ENCODE measurements at regions not wholly inside any gene's neighbourhood (a gene's known extent, or its start where the extent isn't known, plus 50 kb on each side); places are given as distances from the start of the nearest gene placed in this dataset.

DNA sequence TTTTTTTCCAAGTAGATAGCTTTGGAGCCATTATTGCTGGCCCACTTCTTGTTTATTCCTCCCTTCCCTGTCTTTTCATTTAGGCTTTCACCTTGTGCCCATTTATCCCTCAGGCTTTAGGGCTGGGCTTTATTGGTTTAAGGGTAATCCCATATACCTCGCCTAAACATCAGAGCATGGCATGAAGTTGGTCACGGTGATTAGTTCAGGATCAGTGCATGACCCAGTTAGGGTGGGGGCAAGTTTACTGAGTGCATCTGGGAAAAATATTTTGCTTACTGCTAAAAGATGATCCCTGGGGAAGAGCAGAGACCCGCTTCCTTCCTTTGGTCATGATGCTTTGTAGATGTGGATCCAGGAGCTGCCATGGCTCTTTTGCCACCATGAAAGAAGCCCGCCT, 153.3 kb upstream of the NECTIN1 start:
- Mint-ChIP-seq H3K4me3 (ENCODE audit: low read depth) (no peak overlapping the region), H3K9me3 (ENCODE audit: low read depth) (no peaks in the 10 kb centered on the region), H3K36me3 (ENCODE audit: insufficient read depth) (no peaks in the 10 kb centered on the region), H3K27ac (no peak overlapping the region), H3K4me1 (ENCODE audit: low read depth) (peaks cover 19% of the 10 kb centered on the region), H3K27me3 (peaks cover 14% of the 10 kb centered on the region)
- DNase-seq (ENCODE audit: low spot score, unreplicated experiment): no peak
- TF ChIP-seq, protein P1, sequence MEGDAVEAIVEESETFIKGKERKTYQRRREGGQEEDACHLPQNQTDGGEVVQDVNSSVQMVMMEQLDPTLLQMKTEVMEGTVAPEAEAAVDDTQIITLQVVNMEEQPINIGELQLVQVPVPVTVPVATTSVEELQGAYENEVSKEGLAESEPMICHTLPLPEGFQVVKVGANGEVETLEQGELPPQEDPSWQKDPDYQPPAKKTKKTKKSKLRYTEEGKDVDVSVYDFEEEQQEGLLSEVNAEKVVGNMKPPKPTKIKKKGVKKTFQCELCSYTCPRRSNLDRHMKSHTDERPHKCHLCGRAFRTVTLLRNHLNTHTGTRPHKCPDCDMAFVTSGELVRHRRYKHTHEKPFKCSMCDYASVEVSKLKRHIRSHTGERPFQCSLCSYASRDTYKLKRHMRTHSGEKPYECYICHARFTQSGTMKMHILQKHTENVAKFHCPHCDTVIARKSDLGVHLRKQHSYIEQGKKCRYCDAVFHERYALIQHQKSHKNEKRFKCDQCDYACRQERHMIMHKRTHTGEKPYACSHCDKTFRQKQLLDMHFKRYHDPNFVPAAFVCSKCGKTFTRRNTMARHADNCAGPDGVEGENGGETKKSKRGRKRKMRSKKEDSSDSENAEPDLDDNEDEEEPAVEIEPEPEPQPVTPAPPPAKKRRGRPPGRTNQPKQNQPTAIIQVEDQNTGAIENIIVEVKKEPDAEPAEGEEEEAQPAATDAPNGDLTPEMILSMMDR (IDR thresholded peaks at IDR 0.05; ENCODE audit: unreplicated experiment): no peak

DNA sequence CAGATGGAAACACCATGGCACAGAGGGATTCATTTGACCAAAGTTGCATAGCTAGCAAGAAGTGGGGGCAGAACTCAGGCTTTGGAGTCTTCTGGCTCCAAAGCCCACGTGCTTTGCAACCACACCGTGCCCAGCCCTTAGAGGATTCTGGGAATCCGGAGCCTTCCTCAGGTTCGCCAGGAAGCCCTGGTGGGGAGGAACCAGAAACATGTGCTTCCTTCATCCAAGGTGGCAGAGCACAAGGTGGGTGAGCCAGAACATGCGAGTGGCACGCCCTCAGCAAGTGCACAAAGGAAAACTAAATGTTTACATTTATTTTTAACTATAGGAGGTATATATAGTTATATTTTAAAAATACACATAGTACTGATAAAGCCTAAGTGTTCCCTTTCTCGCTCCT, 151.9 kb upstream of the NECTIN1 start:
- Mint-ChIP-seq H3K36me3 (ENCODE audit: insufficient read depth) (no peaks in the 10 kb centered on the region), H3K27me3 (peaks cover 13% of the 10 kb centered on the region), H3K4me3 (ENCODE audit: low read depth) (no peak overlapping the region), H3K9me3 (ENCODE audit: low read depth) (no peaks in the 10 kb centered on the region), H3K27ac (no peak overlapping the region), H3K4me1 (ENCODE audit: low read depth) (peaks cover 19% of the 10 kb centered on the region)
- TF ChIP-seq, protein P1 (IDR thresholded peaks at IDR 0.05; ENCODE audit: unreplicated experiment): no peak
- no peak for DNase-seq (ENCODE audit: low spot score, unreplicated experiment)

DNA sequence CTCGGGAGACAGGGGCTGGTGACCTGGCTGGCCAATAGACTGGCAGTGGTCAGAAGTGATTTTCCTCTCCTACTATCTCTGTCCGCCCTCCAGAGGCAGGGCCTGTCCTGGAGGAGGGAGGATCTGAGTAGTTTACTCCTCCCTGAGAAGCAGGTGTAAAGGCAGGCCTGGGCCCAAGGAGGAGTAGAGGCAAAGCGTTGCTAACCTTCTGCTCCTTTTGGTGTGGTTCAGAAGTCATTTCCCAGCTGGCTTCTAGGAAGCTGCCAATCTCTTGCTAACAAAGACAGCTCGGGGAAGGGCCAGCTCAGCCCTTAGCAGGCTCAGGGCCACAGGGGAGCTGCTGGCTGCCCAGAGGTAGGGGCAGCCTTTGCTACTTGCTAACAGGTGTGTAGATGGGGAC, 151.1 kb upstream of the NECTIN1 start:
- H3K27me3 Mint-ChIP-seq: peaks cover 11% of the 10 kb centered on the region
- H3K27ac Mint-ChIP-seq: peak overlapping the region; percentile 84
- H3K36me3 Mint-ChIP-seq (ENCODE audit: insufficient read depth): no peaks in the 10 kb centered on the region
- TF ChIP-seq, protein P1 (IDR thresholded peaks at IDR 0.05; ENCODE audit: unreplicated experiment): no peak
- no peak overlapping the region for H3K4me3 Mint-ChIP-seq (ENCODE audit: low read depth)
- peaks cover 20% of the 10 kb centered on the region for H3K4me1 Mint-ChIP-seq (ENCODE audit: low read depth)
- no peak for DNase-seq (ENCODE audit: low spot score, unreplicated experiment)
- H3K9me3 Mint-ChIP-seq (ENCODE audit: low read depth): no peaks in the 10 kb centered on the region

DNA sequence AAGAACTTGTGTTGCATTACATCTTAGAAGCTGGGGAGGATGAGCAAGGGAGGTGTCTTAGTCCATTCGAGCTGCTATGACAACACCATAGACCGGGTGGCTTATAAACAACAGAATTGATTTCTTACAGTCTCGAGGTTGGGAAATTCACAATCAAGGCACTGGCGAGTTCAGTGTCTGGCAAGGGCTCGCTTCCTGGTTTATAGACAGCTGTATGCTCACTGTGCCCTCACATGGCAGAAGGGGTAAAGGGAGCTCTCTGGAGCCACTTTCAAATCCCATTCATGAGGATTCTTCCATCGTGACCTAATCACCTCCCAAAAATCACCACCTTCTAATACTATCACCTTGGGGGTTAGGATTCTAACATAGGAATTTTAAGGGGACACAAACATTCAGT, 150.0 kb upstream of the NECTIN1 start:
- DNase-seq (ENCODE audit: low spot score, unreplicated experiment): no peak
- peaks cover 31% of the 10 kb centered on the region for H3K4me1 Mint-ChIP-seq (ENCODE audit: low read depth)
- TF ChIP-seq, protein P1 (IDR thresholded peaks at IDR 0.05; ENCODE audit: unreplicated experiment): no peak
- no peaks in the 10 kb centered on the region for H3K36me3 Mint-ChIP-seq (ENCODE audit: insufficient read depth)
- H3K27me3 Mint-ChIP-seq: peaks cover 7% of the 10 kb centered on the region
- no peaks in the 10 kb centered on the region for H3K9me3 Mint-ChIP-seq (ENCODE audit: low read depth)
- no peak overlapping the region for H3K4me3 Mint-ChIP-seq (ENCODE audit: low read depth)
- H3K27ac Mint-ChIP-seq: peak overlapping the region; percentile 71

DNA sequence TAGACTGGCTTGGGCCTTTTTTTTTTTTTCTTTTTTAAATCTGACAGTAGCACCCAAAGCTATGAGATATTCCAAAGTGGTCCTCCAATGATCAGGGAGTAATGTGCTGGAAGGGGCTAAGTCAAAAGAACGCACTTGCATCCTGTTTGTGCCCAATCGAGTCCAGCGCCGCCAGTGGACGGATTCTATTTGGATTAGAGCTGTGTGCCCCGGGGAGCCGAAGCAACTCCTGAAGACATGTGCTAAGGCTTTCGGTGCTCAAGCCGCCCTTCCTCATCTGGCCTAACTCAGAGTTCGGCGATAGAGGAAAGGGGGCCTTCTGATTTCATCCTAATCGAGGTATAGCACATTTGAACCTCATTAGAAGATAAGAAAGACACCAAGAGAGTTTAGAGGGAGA, 147.8 kb upstream of the NECTIN1 start:
- TF ChIP-seq, protein P1 (IDR thresholded peaks at IDR 0.05; ENCODE audit: unreplicated experiment): no peak
- H3K27ac Mint-ChIP-seq: no peak overlapping the region
- no peaks in the 10 kb centered on the region for H3K36me3 Mint-ChIP-seq (ENCODE audit: insufficient read depth)
- H3K4me3 Mint-ChIP-seq (ENCODE audit: low read depth): no peak overlapping the region
- peaks cover 31% of the 10 kb centered on the region for H3K4me1 Mint-ChIP-seq (ENCODE audit: low read depth)
- DNase-seq (ENCODE audit: low spot score, unreplicated experiment): no peak
- peaks cover 7% of the 10 kb centered on the region for H3K27me3 Mint-ChIP-seq
- no peaks in the 10 kb centered on the region for H3K9me3 Mint-ChIP-seq (ENCODE audit: low read depth)
